ENCODE measurements at regions not wholly inside any gene's neighbourhood (a gene's known extent, or its start where the extent isn't known, plus 50 kb on each side); places are given as distances from the start of the nearest gene placed in this dataset.
"Not testable (repeated sequence)": the region's sequence is repeated elsewhere in the genome, so short reads cannot be mapped to it uniquely, and the experiment has no call there.

GRCh38 chr4:169841776-169842175 is 84.0 kb upstream of the HPF1 start:
- Histone ChIP-seq H3K4me1 (ENCODE audit: control insufficient read depth, extremely low read depth, insufficient read depth, low read length) (no peaks in the 10 kb centered on the region), H3K36me3 (ENCODE audit: control insufficient read depth in 2 of 2, extremely low read depth in 1 of 2, insufficient read depth in 2 of 2, low read length in 2 of 2) (no peaks in the 10 kb centered on the region), H3K9ac (ENCODE audit: control insufficient read depth, extremely low read depth, insufficient read depth, low read length) (no peak overlapping the region), H3K9me1 (ENCODE audit: control insufficient read depth, extremely low read depth, insufficient read depth, low read length) (no peaks in the 10 kb centered on the region), H4K20me1 (ENCODE audit: control insufficient read depth, extremely low read depth, insufficient read depth, low read length) (no peaks in the 10 kb centered on the region), H3K27me3 (ENCODE audit: control insufficient read depth, extremely low read depth, insufficient read depth, low read length) (no peaks in the 10 kb centered on the region), H3K4me3 (ENCODE audit: control insufficient read depth in 2 of 3, extremely low read depth in 1 of 3, insufficient read depth in 2 of 3, low read depth in 1 of 3, low read length in 3 of 3) (no peak overlapping the region), H2AFZ (ENCODE audit: control insufficient read depth, low read length) (no peak overlapping the region), H3K4me2 (ENCODE audit: control insufficient read depth, extremely low read depth, insufficient read depth, low read depth, low read length) (no peak overlapping the region), H3K9me3 (ENCODE audit: control insufficient read depth, low read depth, low read length) (no peaks in the 10 kb centered on the region), H3K27ac (ENCODE audit: control insufficient read depth, insufficient read depth, low read length) (no peak overlapping the region), H3K79me2 (ENCODE audit: control insufficient read depth, insufficient read depth, low read length) (no peaks in the 10 kb centered on the region)
- no peak for TF ChIP-seq EZH2 (IDR thresholded peaks at IDR 0.05; ENCODE audit: low read length)
- no peak for TF ChIP-seq CTCF (optimal IDR thresholded peaks at IDR 0.05 in 1 of 3, IDR thresholded peaks at IDR 0.05 in 1 of 3, conservative IDR thresholded peaks at IDR 0.05 in 1 of 3; ENCODE audit: extremely low read depth in 1 of 3, insufficient read depth in 2 of 3, low read length in 3 of 3)
- no peak for FAIRE-seq
- no peak for DNase-seq (ENCODE audit: low read depth, low spot score)
- dilution Hi-C loops (cut with MboI; ENCODE audit: extremely low pct_ligation_motif_present, low sequenced_read_pairs) = no loop called here

DNA sequence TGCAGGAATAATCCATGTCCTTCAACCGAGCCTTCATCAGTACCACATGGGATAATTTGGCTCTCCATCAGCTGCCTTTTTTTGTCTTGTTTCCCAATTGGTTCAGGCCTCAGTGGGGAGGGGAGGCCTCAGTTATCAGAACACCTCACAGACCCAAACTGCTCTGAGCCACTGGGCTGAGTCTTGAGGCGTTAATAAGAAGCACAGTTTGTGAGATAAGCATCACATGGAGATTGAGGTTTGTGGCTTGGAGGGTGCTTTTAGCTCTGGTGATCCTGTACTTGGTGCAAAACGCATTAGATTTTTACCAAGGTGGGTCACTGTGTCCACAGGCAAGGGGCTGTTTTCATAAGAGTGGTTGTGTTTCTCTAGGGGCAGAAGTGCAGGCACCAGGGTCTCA is 82.8 kb upstream of the HPF1 start:
- DNase-seq (ENCODE audit: low read depth, low spot score) (no peak), FAIRE-seq (no peak)
- Histone ChIP-seq H3K9me3 (ENCODE audit: control insufficient read depth, low read depth, low read length) (no peaks in the 10 kb centered on the region), H3K36me3 (ENCODE audit: control insufficient read depth in 2 of 2, extremely low read depth in 1 of 2, insufficient read depth in 2 of 2, low read length in 2 of 2) (no peaks in the 10 kb centered on the region), H3K9ac (ENCODE audit: control insufficient read depth, extremely low read depth, insufficient read depth, low read length) (no peak overlapping the region), H4K20me1 (ENCODE audit: control insufficient read depth, extremely low read depth, insufficient read depth, low read length) (no peaks in the 10 kb centered on the region), H3K27ac (ENCODE audit: control insufficient read depth, insufficient read depth, low read length) (no peak overlapping the region), H2AFZ (ENCODE audit: control insufficient read depth, low read length) (no peak overlapping the region), H3K79me2 (ENCODE audit: control insufficient read depth, insufficient read depth, low read length) (no peaks in the 10 kb centered on the region), H3K4me1 (ENCODE audit: control insufficient read depth, extremely low read depth, insufficient read depth, low read length) (no peaks in the 10 kb centered on the region), H3K4me2 (ENCODE audit: control insufficient read depth, extremely low read depth, insufficient read depth, low read depth, low read length) (no peak overlapping the region), H3K9me1 (ENCODE audit: control insufficient read depth, extremely low read depth, insufficient read depth, low read length) (no peaks in the 10 kb centered on the region), H3K4me3 (ENCODE audit: control insufficient read depth in 2 of 3, extremely low read depth in 1 of 3, insufficient read depth in 2 of 3, low read depth in 1 of 3, low read length in 3 of 3) (no peak overlapping the region), H3K27me3 (ENCODE audit: control insufficient read depth, extremely low read depth, insufficient read depth, low read length) (no peaks in the 10 kb centered on the region)
- no peak for TF ChIP-seq CTCF (optimal IDR thresholded peaks at IDR 0.05 in 1 of 3, IDR thresholded peaks at IDR 0.05 in 1 of 3, conservative IDR thresholded peaks at IDR 0.05 in 1 of 3; ENCODE audit: extremely low read depth in 1 of 3, insufficient read depth in 2 of 3, low read length in 3 of 3)
- no peak for TF ChIP-seq EZH2 (IDR thresholded peaks at IDR 0.05; ENCODE audit: low read length)
- dilution Hi-C loops (cut with MboI; ENCODE audit: extremely low pct_ligation_motif_present, low sequenced_read_pairs) = no loop called here

DNA sequence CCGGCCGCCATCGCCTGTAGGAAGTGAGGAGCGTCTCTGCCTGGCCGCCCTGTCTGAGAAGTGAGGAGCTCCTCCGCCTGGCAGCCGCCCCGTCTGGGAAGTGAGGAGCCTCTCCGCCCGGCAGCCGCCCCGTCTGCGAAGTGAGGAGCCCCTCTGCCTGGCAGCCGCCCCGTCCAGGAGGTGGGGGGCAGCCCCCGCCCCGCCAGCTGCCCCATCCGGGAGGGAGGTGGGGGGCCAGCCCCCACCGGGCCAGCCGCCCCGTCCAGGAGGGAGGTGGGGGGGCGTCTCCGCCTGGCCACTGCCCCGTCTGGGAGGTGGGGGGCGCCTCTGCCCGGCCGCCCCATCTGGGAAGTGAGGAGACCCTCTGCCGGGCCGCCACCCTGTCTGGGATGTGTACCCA is 70.6 kb upstream of the HPF1 start:
- H3K4me2 ChIP-seq (ENCODE audit: control insufficient read depth, extremely low read depth, insufficient read depth, low read depth, low read length); FAIRE-seq; H3K9me1 ChIP-seq (ENCODE audit: control insufficient read depth, extremely low read depth, insufficient read depth, low read length); H3K9ac ChIP-seq (ENCODE audit: control insufficient read depth, extremely low read depth, insufficient read depth, low read length); H3K9me3 ChIP-seq (ENCODE audit: control insufficient read depth, low read depth, low read length); H3K27me3 ChIP-seq (ENCODE audit: control insufficient read depth, extremely low read depth, insufficient read depth, low read length); H2AFZ ChIP-seq (ENCODE audit: control insufficient read depth, low read length); H3K79me2 ChIP-seq (ENCODE audit: control insufficient read depth, insufficient read depth, low read length); DNase-seq (ENCODE audit: low read depth, low spot score); H3K36me3 ChIP-seq (ENCODE audit: control insufficient read depth in 2 of 2, extremely low read depth in 1 of 2, insufficient read depth in 2 of 2, low read length in 2 of 2); dilution Hi-C loops (cut with MboI; ENCODE audit: extremely low pct_ligation_motif_present, low sequenced_read_pairs); H3K4me1 ChIP-seq (ENCODE audit: control insufficient read depth, extremely low read depth, insufficient read depth, low read length); H3K27ac ChIP-seq (ENCODE audit: control insufficient read depth, insufficient read depth, low read length); H4K20me1 ChIP-seq (ENCODE audit: control insufficient read depth, extremely low read depth, insufficient read depth, low read length); H3K4me3 ChIP-seq (ENCODE audit: control insufficient read depth in 2 of 3, extremely low read depth in 1 of 3, insufficient read depth in 2 of 3, low read depth in 1 of 3, low read length in 3 of 3): not testable (repeated sequence)

Data from keratinocyte (primary cell).